GM23248 (cell line): ENCODE measurements at regions not wholly inside any gene's neighbourhood (a gene's known extent, or its start where the extent isn't known, plus 50 kb on each side); places are given as distances from the start of the nearest gene placed in this dataset.

Source experiments
- DNase-seq: peaks from one replicate; pipeline ENCODE4 v3.0.0-alpha.2; 2015
- H2AFZ ChIP-seq: fragments of 200-600 bp; sonication (generic); 2 replicates; pipeline ENCODE4 v1.6.1; 2016; ENCODE audit warnings: antibody characterized with exemption
- H3F3A ChIP-seq: fragments of 200-600 bp; sonication (generic); 2 replicates; pipeline ENCODE4 v1.6.1; 2016; ENCODE audit warnings: mild to moderate bottlenecking, antibody characterized with exemption, mixed run types; ENCODE audit not compliant: insufficient read depth
- H3K27ac ChIP-seq: fragments of 200-600 bp; sonication (generic); 2 replicates; pipeline ENCODE4 v1.5.1; 2016; ENCODE audit warnings: mild to moderate bottlenecking
- H3K27me3 ChIP-seq: fragments of 200-600 bp; sonication (generic); replicated peaks from 2 replicates; pipeline ENCODE4 v1.6.1; 2016; ENCODE audit warnings: mild to moderate bottlenecking; ENCODE audit not compliant: insufficient read depth
- H3K36me3 ChIP-seq: fragments of 200-600 bp; sonication (generic); 2 replicates; pipeline ENCODE4 v1.6.1; 2016; ENCODE audit warnings: low read depth, mild to moderate bottlenecking
- H3K4me1 ChIP-seq: fragments of 200-600 bp; sonication (generic); 2 replicates; pipeline ENCODE4 v1.6.1; 2016; ENCODE audit warnings: mild to moderate bottlenecking; ENCODE audit not compliant: insufficient read depth
- H3K4me2 ChIP-seq: fragments of 200-600 bp; sonication (generic); one replicate; pipeline ENCODE4 v1.6.1; 2016; ENCODE audit warnings: mild to moderate bottlenecking; ENCODE audit not compliant: unreplicated experiment
- H3K4me3 ChIP-seq: fragments of 200-600 bp; sonication (generic); 2 replicates; pipeline ENCODE4 v1.5.1; 2016; ENCODE audit warnings: mild to moderate bottlenecking
- H3K79me2 ChIP-seq: fragments of 200-600 bp; sonication (generic); 2 replicates; pipeline ENCODE4 v1.6.1; 2016; ENCODE audit warnings: mild to moderate bottlenecking; ENCODE audit not compliant: insufficient read depth
- H3K9ac ChIP-seq: fragments of 200-600 bp; sonication (generic); 2 replicates; pipeline ENCODE4 v1.6.1; 2016; ENCODE audit warnings: mild to moderate bottlenecking
- H3K9me2 ChIP-seq: fragments of 200-600 bp; sonication (generic); 2 replicates; pipeline ENCODE4 v1.6.1; 2016; ENCODE audit warnings: mixed run types, mild to moderate bottlenecking, moderate library complexity; ENCODE audit not compliant: insufficient read depth
- H3K9me3 ChIP-seq: fragments of 200-600 bp; sonication (generic); one replicate; pipeline ENCODE4 v1.6.1; 2017; ENCODE audit warnings: low read depth
- H4K20me1 ChIP-seq: fragments of 200-600 bp; sonication (generic); 2 replicates; pipeline ENCODE4 v1.6.0; 2016; ENCODE audit not compliant: insufficient read depth
- EZH2 ChIP-seq: fragments of 200-600 bp; sonication (generic); IDR thresholded peaks from 2 replicates; pipeline ENCODE4 v1.6.1; 2018; ENCODE audit warnings: antibody characterized with exemption, mild to moderate bottlenecking; ENCODE audit not compliant: insufficient read depth, poor library complexity, severe bottlenecking
- EZH2phosphoT487 ChIP-seq: fragments of 200-600 bp; sonication (generic); IDR thresholded peaks from 2 replicates; pipeline ENCODE4 v1.6.1; 2018; ENCODE audit warnings: antibody characterized with exemption, moderate library complexity, mild to moderate bottlenecking, low read depth; ENCODE audit not compliant: insufficient read depth
- WGBS, 2 experiments: methylation state at CpG; one replicate each; pipeline ENCODE4 v1.1.6; 2015 to 2017; ENCODE audit warnings: low lambda C conversion rate in 2 of 2, low coverage in 1 of 2; ENCODE audit errors: missing lambda C conversion rate in 2 of 2; 5-methylcytosine and 5-hydroxymethylcytosine counted together
- in situ Hi-C: fragments of 300-500 bp; cut with MboI; formaldehyde crosslinking; loops from 2 replicates; pipeline ENCODE4 v1.15.0; 2020

GRCh38 chr16:13312063-13312462, 410.7 kb downstream of the SHISA9 start:
- H4K20me1 ChIP-seq: no peaks in the 10 kb centered on the region
- no peak overlapping the region for H3K4me3 ChIP-seq
- 6 to 9% methylated on average over 1 of the region's 1 CpG for WGBS, 2 experiments
- no peak overlapping the region for H3K9ac ChIP-seq
- no peak overlapping the region for H2AFZ ChIP-seq
- in situ Hi-C loops: no loop called here
- DNase-seq: no peak
- H3K4me2 ChIP-seq: no peak overlapping the region
- H3K27ac ChIP-seq: no peak overlapping the region
- H3K9me3 ChIP-seq: no peaks in the 10 kb centered on the region
- H3K36me3 ChIP-seq: no peaks in the 10 kb centered on the region
- no peaks in the 10 kb centered on the region for H3K9me2 ChIP-seq
- H3F3A ChIP-seq: no peaks in the 10 kb centered on the region
- TF ChIP-seq EZH2phosphoT487: no peak
- no peak for TF ChIP-seq EZH2
- H3K27me3 ChIP-seq: no peaks in the 10 kb centered on the region
- no peaks in the 10 kb centered on the region for H3K79me2 ChIP-seq
- no peaks in the 10 kb centered on the region for H3K4me1 ChIP-seq

- no peak overlapping the region for H2AFZ ChIP-seq
- H3K27me3 ChIP-seq: no peaks in the 10 kb centered on the region
- H3F3A ChIP-seq: no peaks in the 10 kb centered on the region
- DNase-seq: no peak
- no peaks in the 10 kb centered on the region for H3K4me1 ChIP-seq
- no peaks in the 10 kb centered on the region for H3K79me2 ChIP-seq
- in situ Hi-C loops: no loop called here
- H3K9me3 ChIP-seq: no peaks in the 10 kb centered on the region
- no peaks in the 10 kb centered on the region for H4K20me1 ChIP-seq
- H3K9me2 ChIP-seq: no peaks in the 10 kb centered on the region
- H3K4me3 ChIP-seq: no peak overlapping the region
- H3K27ac ChIP-seq: no peak overlapping the region
- no peak overlapping the region for H3K9ac ChIP-seq
- H3K4me2 ChIP-seq: no peak overlapping the region
- TF ChIP-seq EZH2phosphoT487: no peak
- TF ChIP-seq EZH2: no peak
- H3K36me3 ChIP-seq: no peaks in the 10 kb centered on the region
Observed at GRCh38 chr16:13313351-13313750, 412.0 kb downstream of the SHISA9 start.

GRCh38 chr16:13314633-13315032, 413.2 kb downstream of the SHISA9 start:
- H3K79me2 ChIP-seq: no peaks in the 10 kb centered on the region
- no peak overlapping the region for H3K9ac ChIP-seq
- no peaks in the 10 kb centered on the region for H3K4me1 ChIP-seq
- no peaks in the 10 kb centered on the region for H3K9me3 ChIP-seq
- TF ChIP-seq EZH2 (no peak), EZH2phosphoT487 (no peak)
- H3K27ac ChIP-seq: no peak overlapping the region
- in situ Hi-C loops: no loop called here
- no peaks in the 10 kb centered on the region for H3K36me3 ChIP-seq
- no peak overlapping the region for H2AFZ ChIP-seq
- no peak for DNase-seq
- no peak overlapping the region for H3K4me2 ChIP-seq
- no peaks in the 10 kb centered on the region for H3K27me3 ChIP-seq
- no peaks in the 10 kb centered on the region for H4K20me1 ChIP-seq
- no peaks in the 10 kb centered on the region for H3K9me2 ChIP-seq
- H3F3A ChIP-seq: no peaks in the 10 kb centered on the region
- WGBS, 2 experiments: 51 to 52% methylated on average over 2 of the region's 2 CpGs
- no peak overlapping the region for H3K4me3 ChIP-seq

GRCh38 chr16:13315642-13316427, 414.4 kb downstream of the SHISA9 start:
- Histone ChIP-seq H3F3A (no peaks in the 10 kb centered on the region), H3K27ac (no peak overlapping the region)
- WGBS, 2 experiments: 18 to 22% methylated on average over 5 of the region's 5 CpGs

GRCh38 chr16:13322336-13322735, 420.9 kb downstream of the SHISA9 start:
- no peak overlapping the region for H3K27ac ChIP-seq
- H3K36me3 ChIP-seq: no peaks in the 10 kb centered on the region
- no peaks in the 10 kb centered on the region for H3K79me2 ChIP-seq
- no peaks in the 10 kb centered on the region for H3K9me3 ChIP-seq
- whole genome bisulfite sequencing, 2 experiments: 13 to 17% methylated on average over 2 of the region's 2 CpGs
- no peak for DNase-seq
- H3K9me2 ChIP-seq: no peaks in the 10 kb centered on the region
- no peak overlapping the region for H2AFZ ChIP-seq
- no peaks in the 10 kb centered on the region for H3F3A ChIP-seq
- no peaks in the 10 kb centered on the region for H3K4me1 ChIP-seq
- in situ Hi-C loops: no loop called here
- no peaks in the 10 kb centered on the region for H4K20me1 ChIP-seq
- TF ChIP-seq EZH2phosphoT487: no peak
- no peak for TF ChIP-seq EZH2
- H3K27me3 ChIP-seq: no peaks in the 10 kb centered on the region
- no peak overlapping the region for H3K4me3 ChIP-seq
- no peak overlapping the region for H3K4me2 ChIP-seq
- H3K9ac ChIP-seq: no peak overlapping the region

More at GRCh38 chr16:13315642-13316427, 414.4 kb downstream of the SHISA9 start:
- no peak overlapping the region for H2AFZ ChIP-seq
- H3K4me2 ChIP-seq: no peak overlapping the region
- H4K20me1 ChIP-seq: no peaks in the 10 kb centered on the region
- no peaks in the 10 kb centered on the region for H3K79me2 ChIP-seq
- no peaks in the 10 kb centered on the region for H3K4me1 ChIP-seq
- no peak for TF ChIP-seq EZH2
- no peak for TF ChIP-seq EZH2phosphoT487
- no peaks in the 10 kb centered on the region for H3K36me3 ChIP-seq
- no peaks in the 10 kb centered on the region for H3K27me3 ChIP-seq
- in situ Hi-C loops: no loop called here
- no peak overlapping the region for H3K4me3 ChIP-seq
- H3K9me2 ChIP-seq: no peaks in the 10 kb centered on the region
- H3K9me3 ChIP-seq: no peaks in the 10 kb centered on the region
- no peak overlapping the region for H3K9ac ChIP-seq
- no peak for DNase-seq
